NCI-H2196 (cell line): ENCODE measurements at regions not wholly inside any gene's neighbourhood (a gene's known extent, or its start where the extent isn't known, plus 50 kb on each side); places are given as distances from the start of the nearest gene placed in this dataset.

Experiments used
- DNase-seq: peaks from one replicate; lab custom pipeline; 2025; ENCODE audit not compliant: unreplicated experiment; lab: John Stamatoyannopoulos, UW

- no peak for DNase-seq
Measured at GRCh38 chr11:44488165-44488965, 77.1 kb upstream of the CD82 start.

- DNase-seq, result no peak
Measured at GRCh38 chr11:44493383-44493782, 72.1 kb upstream of the CD82 start.

DNA sequence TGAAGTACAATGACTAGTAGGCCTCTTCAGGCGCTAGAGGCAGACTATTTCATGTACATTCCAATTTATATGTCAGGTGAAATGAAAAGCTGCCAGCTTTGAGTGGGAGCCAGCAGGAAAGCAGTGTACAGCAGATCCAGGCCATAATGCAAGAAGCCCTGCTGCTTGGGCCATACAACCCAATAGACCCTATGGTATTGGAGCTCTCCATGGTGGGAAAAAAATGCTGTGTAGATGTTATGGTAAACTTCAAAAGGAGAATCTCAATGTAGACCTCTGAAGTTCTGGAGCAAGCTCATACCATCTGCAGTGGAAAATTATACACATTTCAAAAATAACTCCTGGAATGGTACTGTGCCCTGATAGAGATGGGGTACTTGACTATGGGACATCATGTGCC, 71.5 kb upstream of the CD82 start:
- no peak for DNase-seq

DNA sequence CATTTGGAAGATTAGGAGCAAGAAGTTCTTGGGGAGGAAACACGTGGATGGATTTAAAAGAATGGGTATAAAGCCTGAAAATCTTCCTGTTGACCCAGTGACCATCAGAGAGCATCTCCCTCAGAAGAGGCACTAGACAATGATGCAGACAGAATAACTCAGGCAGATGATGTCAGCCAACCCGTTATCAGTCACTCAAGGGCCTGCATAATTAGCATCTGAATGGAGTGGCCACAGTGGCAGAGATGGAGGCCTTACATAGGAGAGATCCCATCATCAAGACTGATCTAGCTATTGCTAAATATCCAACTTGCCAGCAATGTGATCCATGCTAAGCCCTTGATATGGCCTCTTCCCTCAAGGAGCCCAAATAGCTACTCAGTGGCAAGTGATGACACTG, 70.7 kb upstream of the CD82 start:
- no peak for DNase-seq

DNA sequence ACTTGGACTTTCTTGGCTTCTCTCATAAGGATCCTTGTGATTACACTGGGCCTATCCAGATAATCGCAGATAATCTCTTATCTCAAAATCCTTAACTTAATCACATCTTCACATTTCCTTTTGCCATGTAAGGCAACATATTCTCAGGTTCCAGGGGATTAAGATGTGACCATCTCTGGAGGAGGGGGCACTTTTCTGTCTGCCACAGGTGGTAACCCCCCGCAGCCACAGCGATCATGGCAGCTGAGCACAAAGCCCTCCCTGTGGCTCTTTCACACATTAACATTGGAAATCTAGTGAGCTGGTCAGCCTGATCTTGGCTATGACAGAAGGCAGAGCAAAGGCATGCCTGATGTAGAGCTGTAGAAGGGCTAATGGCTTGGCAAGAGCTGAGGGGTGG, 69.1 kb upstream of the CD82 start:
- DNase-seq, result no peak

- DNase-seq, result no peak
Measured at GRCh38 chr11:44498089-44498871, 67.2 kb upstream of the CD82 start.

DNA sequence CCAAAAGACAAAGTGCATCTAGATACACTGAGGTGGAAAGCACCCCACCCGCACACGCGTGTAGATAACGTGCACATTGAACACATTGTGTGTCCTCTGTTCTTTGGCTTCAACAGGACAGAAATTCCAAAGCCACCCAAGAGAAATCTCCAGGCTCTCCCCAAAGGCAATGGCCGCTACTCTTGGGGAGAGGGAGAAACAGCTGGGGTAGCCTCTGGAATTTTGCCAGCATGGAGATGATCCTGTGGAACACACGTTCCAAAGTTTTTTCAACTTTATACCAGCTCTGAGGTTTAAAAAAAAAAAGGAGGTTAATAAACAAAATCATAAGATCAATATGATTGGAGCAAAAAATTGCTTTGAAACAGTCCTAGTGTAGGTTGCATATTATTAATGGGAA, 63.0 kb upstream of the CD82 start:
- DNase-seq, result no peak

DNA sequence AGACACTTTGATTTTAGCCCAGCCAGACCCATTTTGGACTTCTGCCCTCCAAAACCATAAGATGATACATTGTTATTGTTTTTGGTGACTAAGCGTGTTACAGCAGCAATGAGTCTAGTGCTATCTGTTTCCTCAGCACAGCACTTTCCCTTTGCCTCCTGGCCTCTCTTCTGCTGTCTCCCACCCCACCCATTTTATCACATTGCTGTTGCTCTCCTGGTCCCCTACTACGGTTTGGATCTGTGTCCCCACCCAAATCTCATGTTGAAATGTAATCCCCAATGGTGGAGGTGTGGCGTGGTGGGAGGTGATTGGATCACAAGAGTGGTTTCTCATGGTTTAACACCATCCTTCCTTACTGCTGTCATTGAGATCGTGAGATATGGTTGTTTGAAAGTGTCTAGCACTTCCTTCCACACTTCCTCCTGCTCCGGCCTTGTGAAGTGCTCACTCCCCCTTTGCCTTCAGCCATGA, 59.8 kb upstream of the CD82 start:
- DNase-seq, result no peak

- no peak for DNase-seq
Measured at GRCh38 chr11:44506375-44507016, 59.0 kb upstream of the CD82 start.

DNA sequence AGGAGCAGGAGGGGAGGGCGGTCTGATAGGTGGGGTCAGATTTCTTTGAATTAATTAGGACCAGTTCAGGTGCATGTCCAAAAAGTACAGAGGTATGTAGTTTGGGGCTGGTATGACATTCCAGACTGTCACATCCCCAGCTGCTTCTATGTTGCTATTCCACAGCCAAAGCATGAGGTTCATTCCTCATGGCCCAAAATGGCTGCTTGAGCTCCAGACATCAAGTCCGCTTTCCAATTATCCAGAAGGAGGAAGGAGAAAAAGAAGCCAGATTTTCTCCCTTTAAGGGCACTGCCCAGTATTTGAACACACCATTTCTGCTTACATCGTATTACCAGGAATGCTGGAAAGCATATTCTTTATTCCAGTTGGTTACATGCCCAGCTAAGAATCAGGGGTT, 58.0 kb upstream of the CD82 start:
- no peak for DNase-seq

DNA sequence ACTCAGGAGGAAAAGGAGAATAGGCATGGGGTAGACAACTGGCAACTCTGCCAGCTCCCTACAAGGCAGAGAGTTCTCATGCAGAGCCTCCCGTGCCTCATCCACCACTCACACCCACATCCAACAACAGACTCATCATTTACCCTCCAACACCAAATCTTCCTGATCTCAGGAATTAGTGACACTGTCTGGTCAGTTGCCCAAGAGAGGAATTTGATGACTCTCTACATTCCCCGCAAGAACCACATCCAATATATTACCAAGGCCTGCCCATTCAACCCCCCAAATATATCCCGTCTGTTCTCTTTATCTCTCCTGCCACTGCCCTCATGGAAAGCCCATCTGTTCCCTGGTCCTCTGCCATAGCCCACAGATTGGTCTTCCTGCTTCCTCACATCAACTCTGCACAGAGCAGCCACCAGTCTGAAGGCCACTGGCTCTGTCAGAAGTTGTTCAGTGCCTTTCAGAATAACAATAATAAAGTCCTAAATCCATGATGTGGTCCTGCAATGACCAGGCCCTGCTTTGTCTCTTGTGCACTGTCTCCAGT, 57.5 kb upstream of the CD82 start:
- DNase-seq, result no peak

- DNase-seq, result no peak
Measured at GRCh38 chr11:44509296-44509695, 56.2 kb upstream of the CD82 start.

DNA sequence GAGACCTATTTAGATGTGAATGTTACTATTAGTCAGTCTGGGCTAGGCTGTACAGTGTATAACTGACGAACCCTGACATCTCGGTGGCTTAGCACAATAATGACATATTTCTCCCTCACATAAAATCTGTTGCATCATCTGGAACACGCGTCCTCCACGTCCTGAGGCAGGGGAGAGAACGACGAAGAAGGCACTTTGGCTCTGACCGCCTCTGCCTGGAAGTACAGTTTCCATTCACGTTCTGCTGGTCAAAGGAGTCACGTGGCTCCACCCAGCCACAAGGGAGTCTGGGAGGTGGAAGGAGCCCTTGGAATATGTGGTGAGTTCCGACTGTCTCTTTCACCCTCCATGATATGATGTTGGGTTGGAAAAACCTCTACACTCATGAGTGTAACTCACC, 55.1 kb upstream of the CD82 start:
- no peak for DNase-seq

DNA sequence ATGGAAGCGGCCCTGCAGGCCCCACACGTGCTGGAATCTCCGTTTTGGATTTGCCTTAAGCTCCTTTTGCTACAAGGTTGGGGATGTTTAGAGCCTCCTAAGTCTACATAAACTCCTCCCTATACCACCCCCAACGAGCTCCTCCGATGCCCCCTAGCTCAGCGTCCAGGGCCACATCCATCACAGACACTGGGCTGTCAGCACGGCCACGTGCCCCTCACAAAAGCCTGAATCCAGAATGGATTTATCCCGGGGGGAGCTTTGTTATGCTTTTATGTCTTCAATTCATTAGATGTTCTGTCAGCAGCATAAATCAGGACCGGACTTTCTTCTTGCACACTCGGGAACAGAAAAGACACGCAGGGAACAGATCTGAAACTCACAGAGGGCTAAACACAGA, 52.6 kb upstream of the CD82 start:
- DNase-seq, result no peak

DNA sequence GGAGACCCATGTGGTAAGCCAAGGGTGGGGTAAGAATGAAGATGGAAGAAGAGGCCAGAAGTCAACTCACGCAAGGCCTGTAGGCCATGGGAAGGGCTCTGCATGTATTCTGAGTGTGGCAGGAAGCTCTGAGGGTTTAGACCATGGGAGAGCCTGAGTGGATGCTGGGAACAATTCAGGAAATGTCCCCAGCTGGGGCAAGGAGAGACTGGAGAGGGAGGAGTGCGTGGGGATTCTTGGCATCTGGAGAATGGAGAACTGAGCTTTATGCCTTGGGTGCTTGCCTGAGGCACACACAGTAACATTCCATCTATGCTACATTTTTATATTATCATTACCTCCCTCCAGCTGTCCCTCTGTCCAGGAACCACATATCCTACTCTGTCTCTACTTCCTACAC, 50.4 kb upstream of the CD82 start:
- DNase-seq, result no peak
